ENCODE measurements at regions not wholly inside any gene's neighbourhood (a gene's known extent, or its start where the extent isn't known, plus 50 kb on each side); places are given as distances from the start of the nearest gene placed in this dataset.

DNA sequence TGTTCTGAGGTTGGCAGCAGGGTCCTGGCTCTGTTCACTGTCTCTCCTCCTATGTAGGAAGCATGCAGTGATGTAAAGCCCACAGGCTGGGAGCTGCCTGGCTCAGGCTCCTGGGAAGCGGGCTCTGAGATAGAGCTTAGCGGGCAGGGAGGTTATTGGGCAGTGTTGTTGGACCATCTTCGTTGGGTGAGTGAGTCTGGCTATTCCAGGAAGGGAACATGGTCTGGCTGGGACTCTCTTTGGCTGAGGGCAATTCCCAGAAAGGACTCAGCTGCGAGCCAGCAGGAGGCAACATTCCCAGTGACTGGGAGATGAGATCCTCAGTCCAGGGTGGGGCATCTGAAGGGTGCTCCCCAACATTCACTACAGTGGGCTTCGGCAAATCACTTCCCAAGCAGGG lies 96.2 kb downstream of the CCDC185 start:
- H3K27ac Mint-ChIP-seq: no peak overlapping the region
- H3K4me1 Mint-ChIP-seq: peaks cover 7% of the 10 kb centered on the region
- H3K9me3 Mint-ChIP-seq (ENCODE audit: low read depth): no peaks in the 10 kb centered on the region
- DNase-seq: no peak
- ChIA-PET CTCF (no interaction called here), POLR2A (no interaction called here)
- no peaks in the 10 kb centered on the region for H3K36me3 Mint-ChIP-seq (ENCODE audit: low read depth)
- no peak overlapping the region for H3K4me3 Mint-ChIP-seq
- H3K27me3 Mint-ChIP-seq: no peaks in the 10 kb centered on the region
- no peak for ATAC-seq
- intact Hi-C loops (cut with DNase I, micrococcal nuclease): no loop called here

DNA sequence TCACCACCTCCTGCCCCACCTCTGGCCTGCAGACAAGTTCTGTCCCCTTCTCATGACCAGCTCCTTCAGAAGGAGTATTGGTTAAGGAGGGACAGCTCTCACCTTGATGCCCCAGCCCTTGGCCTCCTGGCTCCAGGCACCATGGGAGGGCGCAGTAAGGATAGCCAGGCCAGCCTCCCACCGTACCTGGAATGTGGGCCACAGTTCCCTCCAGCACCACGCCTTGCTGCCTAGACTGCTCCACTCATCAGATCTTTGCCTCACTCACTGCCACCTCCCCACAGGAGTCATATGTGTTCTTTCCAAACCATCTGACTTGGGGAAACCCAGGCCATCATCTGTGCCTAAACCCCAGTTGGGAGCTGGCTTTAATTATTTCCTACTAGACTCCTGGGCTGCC lies 97.0 kb downstream of the CCDC185 start:
- no peak for DNase-seq

More for the DNA sequence above, 97.0 kb downstream of the CCDC185 start:
- ChIA-PET POLR2A (no interaction called here), CTCF (no interaction called here)
- Mint-ChIP-seq H3K9me3 (ENCODE audit: low read depth) (no peaks in the 10 kb centered on the region), H3K27me3 (no peaks in the 10 kb centered on the region), H3K4me1 (peaks cover 7% of the 10 kb centered on the region), H3K36me3 (ENCODE audit: low read depth) (no peaks in the 10 kb centered on the region), H3K27ac (no peak overlapping the region), H3K4me3 (no peak overlapping the region)
- intact Hi-C loops (cut with DNase I, micrococcal nuclease): no loop called here
- ATAC-seq: no peak

Data from activated CD4-positive, alpha-beta T cell treated with anti-CD3 and anti-CD28 coated beads for 36 hours (primary cell).